MG63 (cell line): ENCODE measurements at regions not wholly inside any gene's neighbourhood (a gene's known extent, or its start where the extent isn't known, plus 50 kb on each side); places are given as distances from the start of the nearest gene placed in this dataset.

Experiments
- DNase-seq: peaks from one replicate; pipeline ENCODE4 v3.0.0-alpha.2; 2020
- H3K27me3 ChIP-seq: fragments of 250-450 bp; sonication (Bioruptor Pico); 2 replicates; pipeline ENCODE4 v1.5.1; 2020; ENCODE audit warnings: mild to moderate bottlenecking, moderate library complexity
- H3K36me3 ChIP-seq: fragments of 250-450 bp; sonication (Bioruptor Pico); 2 replicates; pipeline ENCODE4 v1.5.1; 2020; ENCODE audit warnings: mild to moderate bottlenecking, moderate library complexity
- H3K4me3 ChIP-seq: fragments of 250-450 bp; sonication (Bioruptor Pico); 2 replicates; pipeline ENCODE4 v1.5.1; 2020; ENCODE audit warnings: mild to moderate bottlenecking, moderate library complexity
- H3K9me3 ChIP-seq: fragments of 250-450 bp; sonication (Bioruptor Pico); 2 replicates; pipeline ENCODE4 v1.5.1; 2020; ENCODE audit warnings: mild to moderate bottlenecking, moderate library complexity

- Histone ChIP-seq H3K9me3 (no peaks in the 10 kb centered on the region), H3K4me3 (no peak overlapping the region), H3K36me3 (no peaks in the 10 kb centered on the region), H3K27me3 (no peaks in the 10 kb centered on the region)
- DNase-seq: no peak
These were observed 54.2 kb upstream of the RGMA start for GRCh38 chr15:93143186-93143585.

GRCh38 chr15:93141371-93141794 lies 52.4 kb upstream of the RGMA start:
- Histone ChIP-seq H3K4me3 (no peak overlapping the region), H3K27me3 (no peaks in the 10 kb centered on the region), H3K36me3 (no peaks in the 10 kb centered on the region), H3K9me3 (no peaks in the 10 kb centered on the region)
- no peak for DNase-seq

- H3K9me3 ChIP-seq: no peaks in the 10 kb centered on the region
- no peak overlapping the region for H3K4me3 ChIP-seq
- H3K36me3 ChIP-seq: no peaks in the 10 kb centered on the region
- no peak for DNase-seq
- H3K27me3 ChIP-seq: no peaks in the 10 kb centered on the region
These were observed 50.4 kb upstream of the RGMA start for GRCh38 chr15:93139436-93139835.

- no peak for DNase-seq
- Histone ChIP-seq H3K27me3 (no peaks in the 10 kb centered on the region), H3K4me3 (no peak overlapping the region), H3K9me3 (no peaks in the 10 kb centered on the region), H3K36me3 (no peaks in the 10 kb centered on the region)
These were observed 49.8 kb upstream of the RGMA start for GRCh38 chr15:93138681-93139250.
